HTR-8/SVneo (cell line): ENCODE measurements at regions not wholly inside any gene's neighbourhood (a gene's known extent, or its start where the extent isn't known, plus 50 kb on each side); places are given as distances from the start of the nearest gene placed in this dataset.

ENCODE experiments used
- DNase-seq: peaks from one replicate; pipeline ENCODE4 v3.0.0; 2011; ENCODE audit warnings: low spot score, mixed read lengths; ENCODE audit not compliant: insufficient read length
- FAIRE-seq: peaks from 2 replicates; lab custom pipeline; 2011; peaks lifted over from hg19 to GRCh38; lab: Jason Lieb, UNC

DNA sequence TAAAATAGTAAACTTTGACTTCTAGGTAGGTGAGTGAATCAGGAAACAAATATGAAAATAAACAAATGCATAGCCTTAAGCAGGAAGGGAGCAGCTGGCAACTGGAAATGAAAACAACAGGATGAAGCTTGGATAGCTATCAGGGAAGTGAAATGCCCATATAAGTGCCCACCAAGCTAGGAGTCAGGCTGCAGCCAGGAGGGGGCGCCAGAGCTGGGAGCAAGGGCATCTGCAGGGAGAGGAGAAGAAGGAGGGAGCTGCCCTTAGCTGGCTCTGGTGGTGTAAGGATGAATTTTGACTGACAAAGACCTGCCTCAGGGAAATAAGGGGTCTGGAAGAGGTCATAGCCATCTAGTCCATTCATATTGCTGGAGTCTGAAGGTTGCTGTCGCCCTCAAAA lies 298.3 kb downstream of the TDRD15 start:
- DNase-seq (peak; percentile 29), FAIRE-seq (no peak)

DNA sequence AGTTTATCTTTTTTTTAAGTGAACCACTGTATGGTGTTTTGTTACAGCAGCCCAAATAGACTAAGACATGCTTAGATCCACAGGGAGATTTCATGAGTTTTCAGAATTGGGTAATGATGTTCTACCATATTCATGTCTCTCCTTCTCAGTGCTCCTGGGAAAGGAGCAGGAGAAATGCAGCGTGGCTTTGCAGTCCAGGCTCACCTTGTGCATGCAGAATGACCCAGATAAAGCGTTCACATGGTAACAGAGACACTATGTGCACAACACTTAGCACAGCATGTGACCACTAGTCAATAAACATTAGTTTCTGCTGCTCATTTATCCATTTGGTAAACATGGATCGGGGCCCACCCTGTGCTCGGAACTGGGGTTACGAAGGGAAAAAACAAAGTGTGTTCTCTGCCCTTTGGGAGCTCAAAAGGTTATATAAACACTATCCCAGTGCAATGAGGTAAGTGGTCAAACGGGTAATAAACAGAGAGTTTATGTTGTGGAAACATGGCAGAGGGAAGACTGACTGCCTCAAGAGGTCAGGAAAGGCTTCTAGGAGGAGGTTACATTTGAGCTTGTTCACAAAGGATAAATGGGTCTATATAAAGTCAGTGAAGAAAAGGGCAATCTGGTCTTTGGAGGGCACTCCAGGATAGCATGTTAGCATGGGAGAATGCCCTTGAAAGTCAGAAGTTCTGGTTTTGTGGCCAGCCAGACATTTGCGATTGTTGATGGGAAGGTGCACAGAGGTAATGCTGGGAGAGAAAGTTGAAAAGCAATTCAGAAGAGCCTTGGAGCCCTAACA lies 299.2 kb downstream of the TDRD15 start:
- no peak for DNase-seq
- FAIRE-seq, result no peak

DNA sequence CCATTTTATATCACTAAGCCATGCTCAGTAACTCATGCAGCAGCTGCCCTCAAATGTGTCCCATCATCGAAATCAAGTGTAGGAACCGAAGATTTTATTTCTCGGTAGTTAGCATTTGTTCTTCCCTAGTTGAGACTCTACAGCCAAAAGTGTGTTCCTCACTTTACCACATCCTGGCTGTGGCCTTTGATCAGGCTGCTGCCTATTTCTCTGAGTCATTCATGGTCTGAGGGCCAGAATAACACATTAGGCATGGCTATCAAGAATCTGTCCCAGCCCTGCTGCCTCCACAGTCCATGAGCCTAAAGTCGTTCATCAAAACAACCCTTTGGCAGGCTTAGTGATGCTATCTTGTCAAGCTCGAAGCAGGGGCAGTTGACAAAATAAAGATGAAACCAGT lies 300.1 kb downstream of the TDRD15 start:
- FAIRE-seq (peak; percentile 51), DNase-seq (no peak)

DNA sequence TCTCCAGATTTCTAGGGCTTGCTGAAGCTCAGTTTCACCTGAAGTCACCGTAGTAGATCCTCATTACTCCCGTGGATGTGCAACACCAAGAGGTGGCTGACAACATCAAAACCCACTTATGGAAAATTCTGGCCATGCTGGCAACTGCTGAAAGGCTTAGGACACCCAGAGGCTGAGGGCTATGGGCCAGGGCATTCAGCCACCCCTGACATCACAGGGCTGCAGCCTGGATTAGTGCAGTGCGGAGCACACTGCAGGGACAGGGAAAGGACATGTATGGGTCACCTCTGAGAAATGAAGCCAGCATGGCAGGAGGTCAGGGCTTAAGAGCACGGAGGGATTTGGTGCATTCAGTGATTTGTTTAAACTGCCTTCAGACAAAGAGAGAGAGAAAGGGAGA lies 300.6 kb downstream of the TDRD15 start:
- DNase-seq, result no peak
- FAIRE-seq, result no peak

DNA sequence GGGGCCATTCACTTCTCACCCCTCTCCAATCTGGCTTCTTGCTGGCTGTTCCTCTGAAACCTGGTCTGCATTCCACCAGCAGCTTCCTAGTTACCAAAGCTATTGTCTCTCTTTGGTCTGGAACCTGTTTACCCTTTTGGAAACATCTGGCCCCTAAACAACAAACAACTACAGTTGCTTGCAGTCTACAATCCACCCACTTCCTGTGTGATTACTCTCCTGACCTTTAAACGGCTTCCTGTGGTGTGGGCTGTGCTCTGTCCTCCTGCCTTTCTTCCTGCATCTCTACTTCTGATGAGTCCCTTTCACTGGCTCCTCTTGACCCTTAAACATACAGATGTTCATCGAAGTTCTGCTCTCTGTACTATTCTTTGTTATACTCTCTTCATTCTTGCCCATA lies 303.8 kb downstream of the TDRD15 start:
- DNase-seq (no peak), FAIRE-seq (no peak)

DNA sequence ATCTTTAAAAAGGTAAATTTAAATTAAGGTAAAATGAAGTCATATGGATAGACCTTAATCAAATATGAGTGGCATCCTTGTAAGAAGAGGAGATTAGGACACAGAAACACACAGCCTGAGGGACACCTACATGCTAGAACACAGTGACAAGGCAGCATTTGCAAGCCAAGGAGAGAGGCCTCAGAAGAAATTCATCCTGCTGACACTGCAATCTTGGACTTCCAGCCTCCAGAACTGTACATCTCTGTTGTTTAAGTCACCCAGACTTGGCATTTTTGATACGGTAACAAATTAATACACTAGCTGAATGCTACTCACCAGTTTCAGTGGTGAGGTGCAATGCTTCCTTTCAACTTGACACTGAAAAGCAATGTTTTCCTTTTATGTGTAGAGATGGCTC lies 305.0 kb downstream of the TDRD15 start:
- DNase-seq, result no peak
- no peak for FAIRE-seq

DNA sequence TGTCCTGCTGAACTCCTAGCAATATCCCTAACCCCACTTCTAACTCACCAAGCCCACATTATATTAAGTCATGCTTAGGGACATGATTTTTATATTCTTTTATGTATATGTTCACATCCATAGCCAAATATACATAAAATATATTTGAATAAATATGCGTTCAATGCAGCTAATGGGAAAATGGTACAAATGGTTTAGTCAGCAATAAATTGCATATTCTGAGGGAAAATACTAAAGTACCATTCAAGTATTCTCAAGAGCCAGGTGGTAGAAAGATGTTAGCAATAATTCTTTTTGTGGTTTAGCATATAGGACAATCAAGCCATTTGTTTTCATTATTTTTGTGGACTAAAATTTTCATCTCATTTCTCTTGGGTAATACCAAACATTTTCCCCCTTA lies 306.0 kb downstream of the TDRD15 start:
- no peak for FAIRE-seq
- no peak for DNase-seq

DNA sequence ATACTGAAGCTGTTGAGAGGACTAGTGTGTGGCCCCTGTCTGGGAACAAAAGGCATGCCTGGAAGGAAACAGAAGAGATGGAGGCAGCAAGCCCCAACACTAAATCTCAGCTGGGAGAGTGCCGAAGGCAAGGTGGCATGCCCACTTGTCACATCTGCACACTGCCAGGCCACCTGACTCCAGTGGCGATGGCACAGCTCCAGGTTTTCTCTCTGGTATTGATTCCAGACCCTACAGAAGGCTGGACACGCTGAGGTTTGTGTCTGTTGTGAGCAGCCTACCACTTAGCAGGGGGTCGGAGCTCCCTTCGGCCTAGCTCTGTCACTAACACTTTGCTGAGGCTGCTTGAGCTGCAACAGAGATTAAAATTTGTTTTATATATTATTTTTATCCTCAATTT lies 307.3 kb downstream of the TDRD15 start:
- no peak for FAIRE-seq
- no peak for DNase-seq

DNA sequence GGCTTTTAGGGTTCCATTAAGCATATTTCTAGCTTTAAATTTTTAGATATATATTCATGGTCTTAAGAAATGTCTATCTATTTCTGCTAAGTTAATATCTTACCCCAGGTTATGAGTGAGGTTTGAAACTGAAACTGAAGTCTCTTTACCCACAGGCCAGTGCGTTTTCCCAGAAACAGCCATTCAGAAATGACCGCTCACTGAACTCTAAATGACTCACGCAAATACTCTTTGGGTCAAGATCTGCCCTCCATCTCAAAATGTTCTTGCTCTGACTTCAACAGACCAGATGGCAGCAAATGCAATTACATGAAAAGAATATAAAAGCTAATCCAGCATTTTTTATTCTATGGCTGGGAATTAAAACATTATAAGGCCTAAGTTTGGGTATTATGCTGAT lies 315.2 kb downstream of the TDRD15 start:
- FAIRE-seq (peak; percentile 38), DNase-seq (peak; percentile 45)

DNA sequence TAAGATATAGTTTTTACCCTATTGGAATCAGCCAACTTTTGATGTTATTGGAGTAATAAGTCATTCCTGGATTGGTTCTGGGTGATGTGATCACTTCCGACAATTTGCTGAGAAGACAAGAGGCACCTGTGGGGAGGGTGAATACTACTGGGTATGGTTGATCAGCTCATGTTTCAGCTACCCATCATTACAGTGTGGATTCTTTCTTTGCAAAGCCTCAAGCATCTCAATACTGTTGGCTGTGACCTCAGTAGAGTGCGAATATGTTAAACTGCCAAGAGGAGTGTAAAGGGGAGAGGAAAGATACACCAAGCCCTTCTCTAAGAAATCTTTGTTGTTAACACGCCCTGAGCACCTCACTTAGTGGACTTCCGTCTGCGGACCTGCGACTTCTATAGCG lies 317.7 kb downstream of the TDRD15 start:
- FAIRE-seq (peak; percentile 33), DNase-seq (no peak)

DNA sequence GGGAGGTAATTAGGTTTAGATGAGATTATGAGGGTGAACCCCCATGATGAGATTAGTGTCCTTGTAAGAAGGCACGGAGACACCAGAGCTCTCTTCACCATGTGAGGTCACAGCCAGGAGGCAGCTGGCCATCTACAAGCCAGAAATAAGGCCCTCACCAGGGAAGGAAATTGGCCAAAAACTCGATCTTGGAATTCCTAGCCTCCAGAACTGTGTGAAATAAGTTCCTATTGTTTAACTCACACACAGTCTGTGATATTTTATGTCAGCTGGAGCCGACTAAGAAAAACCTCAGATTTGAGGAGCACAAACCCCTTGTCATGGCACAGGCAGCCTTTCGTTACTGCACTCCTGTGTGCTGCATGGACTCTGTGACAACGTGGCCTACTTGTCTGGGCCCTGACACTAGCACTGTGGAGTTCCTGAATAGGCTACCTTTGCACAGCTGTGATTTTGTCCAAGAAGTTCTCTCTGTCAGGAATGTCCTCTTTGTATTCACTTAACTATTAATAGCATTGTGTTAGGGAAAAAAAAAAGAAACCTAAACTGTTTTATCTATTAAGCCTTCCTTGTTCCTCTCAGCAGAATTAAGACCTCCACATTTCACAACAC lies 319.8 kb downstream of the TDRD15 start:
- no peak for FAIRE-seq
- DNase-seq, result no peak

DNA sequence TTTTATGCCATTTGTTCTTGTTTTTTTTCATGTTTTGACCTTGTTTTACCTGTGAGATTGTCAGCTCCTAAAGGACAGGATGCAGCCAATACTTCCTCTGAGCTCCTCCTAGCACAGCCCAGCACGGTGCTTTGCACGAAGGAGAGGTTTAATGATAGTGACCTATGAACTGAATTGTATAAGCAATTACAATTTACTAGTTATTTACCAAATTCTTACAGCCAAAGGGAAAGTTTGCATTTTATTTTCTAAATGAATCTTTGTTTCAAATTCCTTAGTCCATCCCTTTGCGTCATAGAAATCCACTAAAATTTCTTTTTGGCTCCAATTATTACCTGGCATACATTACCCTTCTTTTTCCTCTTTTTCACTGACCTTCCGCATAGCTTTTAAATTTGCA lies 326.1 kb downstream of the TDRD15 start:
- FAIRE-seq (no peak), DNase-seq (no peak)

DNA sequence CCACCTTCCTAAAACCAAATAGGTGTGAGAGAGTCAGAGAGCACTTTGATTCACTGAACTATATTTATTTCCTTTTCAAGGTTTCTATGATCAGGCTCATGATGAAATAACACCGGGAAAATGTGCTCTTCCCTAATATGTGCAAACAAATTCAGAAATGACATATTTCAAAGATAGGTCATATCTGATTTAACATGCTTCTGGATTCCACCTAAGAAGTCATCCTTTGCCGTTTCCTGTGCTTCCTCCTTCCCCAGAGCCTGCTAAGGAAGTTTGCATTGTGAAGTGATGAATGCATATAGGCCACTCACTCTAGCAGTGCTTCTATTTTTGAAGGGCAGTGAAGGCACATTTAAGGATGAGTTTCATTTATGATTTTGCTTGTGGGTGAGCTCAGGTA lies 327.6 kb downstream of the TDRD15 start:
- FAIRE-seq (no peak), DNase-seq (no peak)

DNA sequence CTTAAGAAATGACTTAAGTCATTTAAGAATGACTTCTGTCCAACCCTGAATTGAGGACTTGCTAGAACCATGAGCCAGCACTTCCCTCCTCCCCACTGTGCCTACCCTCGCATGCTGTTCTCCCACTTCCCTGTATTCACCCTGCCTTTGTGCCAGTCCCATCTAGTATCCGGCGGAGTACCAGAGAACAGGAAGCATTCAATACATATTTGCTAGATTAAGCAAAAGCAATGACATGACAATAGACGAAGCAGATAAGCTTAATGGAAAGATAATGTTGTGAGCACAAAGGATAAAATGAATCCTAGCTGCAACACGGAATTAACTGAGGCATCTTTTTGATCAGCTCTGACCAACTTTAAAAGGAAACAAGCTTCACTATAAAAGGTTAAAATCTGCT lies 328.5 kb downstream of the TDRD15 start:
- DNase-seq, result no peak
- FAIRE-seq, result peak; percentile 79

DNA sequence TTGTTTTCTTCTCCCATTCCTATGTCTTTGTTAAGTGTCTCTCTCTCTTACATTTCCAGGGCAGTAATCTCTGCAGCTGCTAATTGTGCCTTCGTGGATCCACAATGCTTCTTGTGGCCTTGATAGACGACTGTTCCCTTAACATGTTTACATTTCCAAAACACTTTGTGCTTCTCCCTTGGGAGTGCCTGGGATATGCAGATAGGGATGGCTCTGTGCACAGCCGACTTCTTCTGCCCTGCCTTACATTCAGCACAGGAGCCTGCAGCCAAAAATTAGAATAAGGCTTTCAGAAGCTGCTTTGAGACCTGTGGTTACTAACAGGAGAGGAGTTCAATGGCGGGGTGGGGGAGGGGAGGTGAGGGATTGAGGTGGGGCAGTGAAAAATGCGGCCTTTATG lies 328.9 kb downstream of the TDRD15 start:
- FAIRE-seq, result no peak
- DNase-seq, result no peak

DNA sequence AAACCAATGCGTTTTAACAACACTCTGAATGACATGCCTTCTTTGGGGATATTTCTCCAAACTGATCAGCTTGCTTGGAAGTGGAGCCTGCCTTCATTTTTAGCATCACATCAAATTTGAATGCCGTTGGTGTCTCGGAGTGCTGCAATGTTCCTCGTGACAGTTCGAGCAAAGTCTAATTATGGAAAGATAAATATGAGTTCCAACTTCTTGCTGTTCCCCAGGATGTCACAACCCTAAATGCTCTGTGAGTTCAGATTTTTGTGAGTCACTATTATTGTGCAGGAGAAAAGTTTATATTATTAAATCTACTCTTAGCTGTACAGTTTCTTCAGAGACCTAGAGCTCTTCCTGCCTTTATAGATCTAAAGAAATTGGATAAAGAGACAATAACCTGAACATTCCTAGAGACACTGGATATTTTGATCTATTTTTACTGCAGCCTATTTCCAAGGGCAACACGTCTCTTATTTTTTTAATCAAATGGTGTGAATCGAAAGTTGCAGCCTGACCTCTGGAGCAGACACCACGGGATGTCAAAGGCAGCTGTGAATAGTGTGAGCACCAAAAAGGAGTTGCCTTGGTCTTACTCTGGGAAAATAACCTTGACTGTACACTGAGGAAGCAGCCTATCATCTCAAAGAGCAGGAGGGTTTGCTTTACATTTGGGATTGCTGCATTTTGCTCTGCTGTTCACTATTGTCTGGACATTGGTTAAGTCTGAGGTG lies 330.1 kb downstream of the TDRD15 start:
- no peak for DNase-seq
- FAIRE-seq, result peak; percentile 55

DNA sequence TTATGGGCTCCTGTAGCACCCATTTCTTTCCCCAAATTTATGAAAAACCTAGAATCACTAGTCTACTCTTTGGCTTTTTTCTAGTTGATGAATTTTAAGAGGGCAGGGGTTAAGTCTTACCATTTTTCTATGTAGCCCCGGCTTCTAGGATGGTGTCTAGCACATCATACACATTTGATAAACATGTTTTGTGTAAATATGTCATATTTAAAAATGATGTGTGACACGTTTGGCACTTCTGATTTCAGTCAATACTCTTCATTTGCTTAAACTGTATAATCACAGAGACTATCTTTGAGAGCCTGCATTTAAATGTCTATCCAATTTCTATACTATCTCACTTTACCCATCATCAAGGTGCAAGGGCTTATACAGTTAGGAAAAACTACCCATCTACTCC lies 331.1 kb downstream of the TDRD15 start:
- DNase-seq (no peak), FAIRE-seq (no peak)

DNA sequence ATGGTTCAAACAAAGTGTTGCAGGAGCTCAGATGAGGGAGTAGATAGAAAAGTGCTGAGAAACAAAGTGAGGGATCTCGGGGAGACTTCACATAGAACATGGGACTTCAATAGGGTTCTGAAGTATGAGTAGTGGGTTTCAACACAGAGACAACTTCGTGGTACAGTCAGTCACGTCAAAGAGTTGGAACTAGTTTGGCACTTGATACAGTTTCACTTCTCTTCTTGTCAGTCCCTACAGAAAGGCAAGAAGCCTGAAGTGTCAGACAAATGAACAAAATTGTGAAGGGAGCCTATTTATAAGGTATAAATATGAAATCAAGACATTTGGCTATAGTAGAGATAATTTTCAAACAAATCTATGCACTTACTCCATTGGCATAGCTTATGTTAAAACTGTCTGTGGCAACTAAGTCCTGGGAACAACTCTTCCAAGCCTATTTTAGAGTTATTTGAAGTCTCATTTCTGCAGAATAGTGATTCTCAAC lies 338.0 kb downstream of the TDRD15 start:
- DNase-seq (no peak), FAIRE-seq (no peak)

DNA sequence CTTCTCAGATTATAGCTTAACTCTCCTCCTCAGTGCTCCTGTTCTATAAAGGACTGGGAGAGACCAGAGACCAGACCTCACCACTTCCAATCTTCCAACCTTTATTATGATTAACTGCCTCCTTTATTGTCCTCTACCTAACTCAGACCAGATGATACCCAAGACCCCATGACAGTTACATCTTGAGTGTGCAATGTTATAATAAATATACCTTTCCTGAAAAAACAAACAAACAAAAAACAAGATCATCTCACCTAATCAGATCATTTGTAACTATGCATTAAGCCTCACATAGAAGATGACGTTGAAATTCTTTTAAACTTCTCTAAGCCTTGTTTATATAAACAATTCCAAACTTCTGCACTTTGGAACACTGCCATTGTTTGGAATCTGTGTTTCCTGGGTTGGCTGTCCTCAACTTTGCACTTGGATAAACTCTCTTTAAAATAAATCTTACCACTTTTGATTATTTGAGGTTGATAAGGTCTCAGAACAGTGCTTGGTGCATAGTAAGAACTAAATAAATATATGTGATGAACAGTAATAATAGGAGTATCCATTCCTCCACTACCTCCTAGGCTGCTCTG lies 342.7 kb downstream of the TDRD15 start:
- no peak for FAIRE-seq
- DNase-seq, result no peak

DNA sequence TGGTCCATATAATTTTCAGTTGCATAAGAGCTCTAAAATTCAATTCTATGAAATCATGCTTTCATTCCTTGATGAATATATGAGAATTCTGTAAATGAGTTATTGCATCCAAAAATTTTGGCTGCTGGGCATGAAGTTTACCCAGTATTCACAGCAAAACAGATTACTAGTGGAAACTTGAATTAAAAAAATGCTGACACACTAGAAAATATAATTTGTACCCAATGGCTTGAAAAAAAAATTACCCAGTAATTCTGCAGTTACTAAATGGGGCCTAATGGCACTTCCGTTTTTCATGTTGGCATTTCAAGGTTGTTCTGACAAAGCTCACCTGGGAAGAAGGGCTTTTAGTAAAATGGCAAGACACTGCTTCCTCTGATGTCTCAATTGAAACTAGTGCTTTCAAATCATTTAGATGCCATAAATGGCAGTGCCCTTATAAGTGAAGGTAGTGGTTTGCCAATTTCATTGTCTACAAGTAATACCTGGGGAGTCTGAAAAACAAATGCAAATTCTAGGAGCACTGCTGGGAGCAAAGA lies 343.6 kb downstream of the TDRD15 start:
- DNase-seq (no peak), FAIRE-seq (no peak)

DNA sequence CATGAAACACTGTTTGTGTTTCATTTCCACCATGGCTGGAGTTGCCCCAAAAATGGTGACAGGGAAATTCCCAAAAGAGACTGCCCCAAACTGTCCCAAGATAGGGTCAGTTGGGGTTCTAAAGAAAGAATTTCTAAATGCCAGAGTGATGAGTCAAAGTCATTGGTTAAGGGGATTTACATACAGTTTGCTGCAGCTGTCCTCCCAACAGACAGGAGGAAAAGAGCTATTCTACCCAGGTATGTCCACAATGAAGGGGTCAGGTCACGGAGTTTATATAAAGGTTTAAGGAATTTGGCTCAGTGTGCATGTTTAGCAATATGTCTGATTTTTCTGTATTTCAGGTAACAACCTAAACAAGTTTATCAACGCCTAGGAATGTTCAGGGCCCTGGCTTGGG lies 344.1 kb downstream of the TDRD15 start:
- FAIRE-seq (no peak), DNase-seq (no peak)
